ENCODE measurements at regions not wholly inside any gene's neighbourhood (a gene's known extent, or its start where the extent isn't known, plus 50 kb on each side); places are given as distances from the start of the nearest gene placed in this dataset.

DNA sequence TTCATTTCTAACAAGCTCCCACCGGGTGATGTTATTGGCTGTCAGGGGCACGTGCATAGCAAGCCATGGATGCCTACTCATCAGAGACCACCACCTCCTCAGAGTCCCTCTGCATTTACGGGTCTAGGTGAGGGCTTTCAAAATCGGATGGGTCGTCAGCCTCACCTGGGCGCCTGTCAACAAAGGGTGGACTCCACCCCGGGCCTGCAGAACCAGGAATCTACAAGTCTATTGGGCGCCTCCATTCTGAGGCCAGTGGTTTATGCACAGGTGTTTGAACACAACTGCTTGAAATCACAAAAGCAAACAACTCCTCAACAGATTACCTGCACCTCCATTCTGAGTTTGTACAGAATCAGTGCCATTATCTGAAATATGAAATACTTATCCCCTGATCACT is 318.9 kb downstream of the PTTG2 start:
- no peaks in the 10 kb centered on the region for H3K27me3 Mint-ChIP-seq
- H3K27ac Mint-ChIP-seq: no peak overlapping the region
- H3K36me3 Mint-ChIP-seq: no peaks in the 10 kb centered on the region
- ATAC-seq (ENCODE audit: low read depth): no peak
- peaks cover 2% of the 10 kb centered on the region for H3K9me3 Mint-ChIP-seq
- DNase-seq (ENCODE audit: low spot score in 2 of 2): no peak
- H3K4me3 Mint-ChIP-seq: no peak overlapping the region
- H3K4me1 Mint-ChIP-seq: peaks cover 6% of the 10 kb centered on the region

DNA sequence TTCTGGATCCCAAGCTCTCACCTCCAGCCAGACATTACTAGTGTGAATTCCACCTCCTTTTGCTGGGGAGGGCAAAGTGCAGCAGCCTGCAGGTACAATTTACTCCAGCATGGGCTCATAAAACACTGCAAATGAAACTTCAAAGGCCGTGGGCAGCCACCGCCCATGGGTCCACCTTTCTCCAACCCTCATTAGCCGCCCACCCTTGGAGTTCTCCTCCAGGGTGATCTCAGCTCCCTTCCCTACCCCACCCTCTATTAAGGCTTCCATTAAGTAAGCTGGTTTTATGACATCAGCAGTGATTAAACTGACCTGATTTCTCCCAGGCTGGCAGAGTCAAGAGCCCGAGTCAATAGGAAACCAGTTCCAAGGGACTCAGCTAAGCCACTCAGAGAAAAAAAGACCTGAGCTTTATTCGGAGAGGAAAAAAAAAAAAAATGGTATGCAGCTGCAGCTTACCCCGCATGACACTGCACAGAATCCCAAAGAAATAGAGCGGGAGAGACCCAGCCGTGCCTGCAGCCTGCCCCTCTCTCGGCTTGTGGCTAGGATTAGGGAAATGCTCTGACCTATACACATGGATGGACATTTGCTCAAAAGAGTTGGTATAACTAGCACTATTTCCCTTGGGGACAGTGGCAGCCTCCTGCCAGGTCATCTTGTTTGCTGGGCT is 319.6 kb downstream of the PTTG2 start:
- H3K27me3 Mint-ChIP-seq: no peaks in the 10 kb centered on the region
- no peaks in the 10 kb centered on the region for H3K9me3 Mint-ChIP-seq
- no peak for DNase-seq (ENCODE audit: low spot score in 2 of 2)
- H3K4me3 Mint-ChIP-seq: no peak overlapping the region
- H3K36me3 Mint-ChIP-seq: no peaks in the 10 kb centered on the region
- ATAC-seq (ENCODE audit: low read depth): no peak
- no peak overlapping the region for H3K27ac Mint-ChIP-seq
- peaks cover 2% of the 10 kb centered on the region for H3K4me1 Mint-ChIP-seq

DNA sequence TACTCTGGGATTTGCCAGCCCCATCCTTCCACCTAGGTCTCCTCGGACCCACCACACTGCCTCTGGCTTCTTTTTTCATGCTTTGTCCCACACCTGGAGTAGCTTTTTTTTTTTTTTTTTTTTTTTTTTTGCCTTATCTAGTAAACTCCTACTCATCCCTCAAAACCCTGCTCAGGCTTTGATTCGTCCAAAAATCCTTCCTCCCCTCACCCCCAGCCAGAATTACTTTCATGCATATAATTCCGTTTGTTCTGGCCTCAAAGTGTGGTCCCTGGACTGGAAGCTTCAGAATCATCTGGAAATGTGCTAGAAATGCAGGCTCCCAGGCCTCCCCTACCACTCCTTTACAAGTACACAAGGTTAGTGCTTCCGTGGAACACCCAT is 320.1 kb downstream of the PTTG2 start:
- Mint-ChIP-seq H3K27ac (no peak overlapping the region), H3K27me3 (no peaks in the 10 kb centered on the region), H3K4me3 (no peak overlapping the region), H3K4me1 (peaks cover 2% of the 10 kb centered on the region), H3K36me3 (no peaks in the 10 kb centered on the region), H3K9me3 (no peaks in the 10 kb centered on the region)
- no peak for DNase-seq (ENCODE audit: low spot score in 2 of 2)
- ATAC-seq (ENCODE audit: low read depth): no peak

DNA sequence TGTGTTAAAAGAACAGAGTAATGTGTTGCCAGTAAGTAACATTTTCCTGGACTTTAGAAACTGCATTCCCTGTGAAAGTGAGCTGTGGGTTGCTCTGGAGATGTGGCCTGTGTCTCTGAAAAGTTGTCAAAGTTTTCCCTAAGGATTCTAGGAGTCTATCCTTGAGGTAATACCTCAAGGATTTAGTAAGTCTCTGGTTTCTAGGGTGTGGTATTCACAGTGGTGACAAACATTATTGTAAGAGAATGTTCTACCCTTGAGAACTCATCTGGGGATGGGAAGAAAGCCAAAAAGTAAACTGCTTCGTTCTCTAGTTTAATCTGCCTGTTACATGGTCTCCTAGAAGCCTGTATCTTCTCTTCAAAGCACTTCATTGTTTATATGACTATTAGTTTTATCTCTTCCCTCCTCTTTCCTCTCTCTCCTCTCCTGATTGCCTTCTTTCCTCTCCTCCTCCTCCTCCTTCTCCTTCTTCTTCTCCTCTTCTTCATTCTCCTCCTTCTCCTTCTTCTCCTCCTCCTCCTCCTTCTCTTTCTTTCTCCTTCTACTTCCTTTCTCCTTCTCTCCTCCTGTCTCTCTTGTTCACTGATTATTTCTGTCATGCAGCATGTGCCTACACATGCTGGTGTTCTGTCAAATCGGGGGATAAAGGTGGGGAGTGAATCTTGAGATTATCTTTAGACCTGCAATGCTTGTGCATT is 321.3 kb downstream of the PTTG2 start:
- no peak overlapping the region for H3K27ac Mint-ChIP-seq
- no peak overlapping the region for H3K4me3 Mint-ChIP-seq
- no peak for ATAC-seq (ENCODE audit: low read depth)
- H3K9me3 Mint-ChIP-seq: no peaks in the 10 kb centered on the region
- no peaks in the 10 kb centered on the region for H3K27me3 Mint-ChIP-seq
- DNase-seq (ENCODE audit: low spot score in 2 of 2): no peak
- peaks cover 2% of the 10 kb centered on the region for H3K4me1 Mint-ChIP-seq
- H3K36me3 Mint-ChIP-seq: no peaks in the 10 kb centered on the region

DNA sequence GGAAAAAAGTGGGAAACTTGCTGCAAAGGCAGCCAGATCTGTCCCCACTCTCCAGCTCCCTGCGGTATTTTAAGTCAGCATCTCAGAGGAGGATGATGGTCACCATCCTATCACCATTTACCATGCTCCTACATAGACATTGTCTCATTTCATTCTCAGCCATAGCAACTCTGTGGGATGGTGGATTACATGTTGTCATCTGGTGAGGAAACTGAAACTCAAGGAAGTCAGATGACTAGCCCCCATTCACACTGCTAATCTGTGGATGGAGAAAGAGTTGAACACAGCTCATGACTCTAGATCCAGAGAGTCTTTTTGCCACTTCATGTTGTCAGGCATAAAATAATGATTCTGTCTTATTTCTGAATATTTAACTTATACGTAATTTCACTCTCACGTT is 323.5 kb downstream of the PTTG2 start:
- peaks cover 1% of the 10 kb centered on the region for H3K27me3 Mint-ChIP-seq
- no peak for ATAC-seq (ENCODE audit: low read depth)

DNA sequence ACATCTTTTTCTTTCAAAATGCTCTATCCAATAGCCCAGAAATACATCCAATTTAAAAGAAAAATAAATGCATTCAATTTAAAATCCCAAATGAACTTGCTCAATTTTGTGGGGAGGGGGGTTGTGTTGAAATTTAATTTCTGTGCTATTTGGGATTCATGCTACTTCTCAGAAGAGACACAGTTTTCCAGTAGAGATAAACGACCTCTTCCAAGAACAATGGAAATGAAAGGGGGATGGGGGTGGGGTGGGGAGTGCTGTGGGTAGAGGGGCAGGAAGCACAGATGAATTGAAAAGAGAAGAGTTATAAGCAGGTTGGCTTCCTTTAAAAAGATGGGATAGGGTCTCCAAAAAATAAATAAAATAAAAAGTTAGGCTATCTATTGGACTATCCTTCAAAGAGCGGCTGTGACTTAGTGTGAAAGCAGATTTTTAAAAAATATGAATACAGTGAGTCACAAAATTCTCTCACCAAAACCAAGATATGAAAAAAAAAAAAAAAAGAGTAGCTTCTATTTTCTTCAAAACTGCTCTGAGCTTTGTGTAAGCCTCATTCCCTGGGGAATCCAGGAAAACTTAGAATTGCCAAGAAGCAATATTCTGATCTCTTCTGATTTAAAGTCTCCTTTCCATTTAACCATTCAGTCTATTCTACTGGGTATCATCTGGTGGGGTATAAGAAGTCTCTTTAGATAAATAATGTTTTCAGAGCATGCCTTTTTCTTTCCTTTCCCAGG is 324.3 kb downstream of the PTTG2 start:
- Mint-ChIP-seq H3K27ac (no peak overlapping the region), H3K27me3 (peaks cover 1% of the 10 kb centered on the region), H3K4me3 (no peak overlapping the region), H3K4me1 (peaks cover 2% of the 10 kb centered on the region), H3K36me3 (no peaks in the 10 kb centered on the region), H3K9me3 (no peaks in the 10 kb centered on the region)
- DNase-seq (ENCODE audit: low spot score in 2 of 2): no peak
- ATAC-seq (ENCODE audit: low read depth): no peak

More for the DNA sequence above, 323.5 kb downstream of the PTTG2 start:
- H3K4me3 Mint-ChIP-seq: no peak overlapping the region
- no peak overlapping the region for H3K27ac Mint-ChIP-seq
- DNase-seq (ENCODE audit: low spot score in 2 of 2): no peak
- H3K36me3 Mint-ChIP-seq: no peaks in the 10 kb centered on the region
- no peaks in the 10 kb centered on the region for H3K9me3 Mint-ChIP-seq
- H3K4me1 Mint-ChIP-seq: peaks cover 2% of the 10 kb centered on the region

DNA sequence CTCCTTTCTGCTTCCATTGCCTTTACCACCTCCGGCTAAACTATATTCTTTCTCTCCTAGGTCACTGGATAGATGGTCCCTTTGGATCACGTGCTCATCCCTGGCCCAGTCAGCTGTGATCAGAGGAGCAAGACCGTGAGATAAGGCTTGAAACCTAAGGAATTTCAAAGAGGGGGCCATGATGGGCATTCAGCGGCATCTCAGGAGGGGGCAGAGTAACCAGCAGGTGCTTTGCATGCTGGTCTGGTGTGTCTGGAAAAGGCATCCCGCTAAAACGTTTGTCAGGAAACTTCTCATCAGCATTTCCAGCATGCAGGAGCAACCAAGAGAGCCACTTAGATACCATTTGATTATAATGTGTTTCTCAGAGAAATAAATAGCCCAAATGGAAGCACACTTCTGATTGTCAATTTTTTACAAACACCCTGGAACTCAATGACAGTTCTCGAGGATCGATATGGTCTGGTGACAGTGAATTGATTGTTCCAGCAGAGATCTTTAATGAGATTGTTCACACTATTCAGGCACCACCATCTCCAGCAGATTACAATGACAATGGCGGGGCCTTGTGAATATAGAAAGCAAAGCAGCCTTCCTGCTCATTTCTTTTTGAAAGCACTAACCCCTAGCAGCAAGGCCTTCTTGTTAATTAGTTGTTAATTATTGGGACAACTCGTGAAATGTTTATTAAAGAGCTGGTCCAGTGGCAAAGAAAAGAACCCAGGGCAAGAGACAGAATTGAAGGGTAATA is 327.1 kb downstream of the PTTG2 start:
- Mint-ChIP-seq H3K9me3 (no peaks in the 10 kb centered on the region), H3K36me3 (no peaks in the 10 kb centered on the region), H3K4me3 (no peak overlapping the region), H3K4me1 (no peaks in the 10 kb centered on the region), H3K27me3 (peaks cover 4% of the 10 kb centered on the region), H3K27ac (no peak overlapping the region)
- ATAC-seq (ENCODE audit: low read depth): no peak
- no peak for DNase-seq (ENCODE audit: low spot score in 2 of 2)

DNA sequence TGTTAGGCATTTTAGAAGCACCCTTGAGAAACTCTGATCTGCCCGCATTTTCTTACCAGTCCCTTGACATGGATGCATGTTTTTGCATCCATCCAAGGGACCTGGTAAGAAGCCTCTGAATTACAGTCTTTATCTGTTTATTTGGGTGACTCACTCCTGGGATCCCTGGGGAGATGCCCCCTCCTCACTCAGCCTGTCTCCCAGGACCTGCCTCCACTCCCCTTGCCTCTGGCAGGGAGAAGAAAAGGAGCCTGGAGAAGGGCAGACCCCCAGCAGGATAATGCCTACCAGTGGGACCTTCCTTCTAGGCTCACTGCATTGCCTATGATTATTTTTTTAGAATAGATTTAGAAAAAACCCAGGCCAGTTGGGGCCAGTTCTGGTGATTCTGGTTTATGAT is 329.4 kb downstream of the PTTG2 start:
- H3K4me1 Mint-ChIP-seq: no peaks in the 10 kb centered on the region
- H3K9me3 Mint-ChIP-seq: peaks cover 8% of the 10 kb centered on the region
- H3K4me3 Mint-ChIP-seq: no peak overlapping the region
- H3K36me3 Mint-ChIP-seq: peaks cover 6% of the 10 kb centered on the region
- ATAC-seq (ENCODE audit: low read depth) (no peak), DNase-seq (ENCODE audit: low spot score in 2 of 2) (no peak)
- peaks cover 10% of the 10 kb centered on the region for H3K27me3 Mint-ChIP-seq
- no peak overlapping the region for H3K27ac Mint-ChIP-seq

DNA sequence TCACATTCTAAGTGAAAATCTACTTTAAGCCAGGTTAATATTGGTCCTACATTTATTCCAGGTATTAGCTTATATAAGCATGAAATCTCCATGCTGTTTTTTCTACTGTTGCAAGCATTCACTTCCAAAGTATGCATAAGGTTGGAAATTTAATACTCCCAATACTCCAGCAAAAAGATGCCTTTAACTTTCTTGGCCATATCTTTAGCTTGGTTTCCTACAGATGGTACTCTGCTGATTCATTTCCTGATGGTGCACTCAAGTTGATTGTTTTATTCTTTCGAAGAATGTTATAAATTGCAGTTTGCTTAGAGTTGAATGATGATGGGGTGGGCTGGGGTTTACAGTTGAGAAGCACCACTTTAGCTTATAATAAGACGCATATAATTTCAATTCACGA is 330.2 kb downstream of the PTTG2 start:
- Mint-ChIP-seq H3K27me3 (peaks cover 11% of the 10 kb centered on the region), H3K27ac (no peak overlapping the region), H3K4me1 (no peaks in the 10 kb centered on the region), H3K4me3 (no peak overlapping the region), H3K9me3 (peaks cover 9% of the 10 kb centered on the region), H3K36me3 (peaks cover 11% of the 10 kb centered on the region)
- no peak for ATAC-seq (ENCODE audit: low read depth)
- no peak for DNase-seq (ENCODE audit: low spot score in 2 of 2)

DNA sequence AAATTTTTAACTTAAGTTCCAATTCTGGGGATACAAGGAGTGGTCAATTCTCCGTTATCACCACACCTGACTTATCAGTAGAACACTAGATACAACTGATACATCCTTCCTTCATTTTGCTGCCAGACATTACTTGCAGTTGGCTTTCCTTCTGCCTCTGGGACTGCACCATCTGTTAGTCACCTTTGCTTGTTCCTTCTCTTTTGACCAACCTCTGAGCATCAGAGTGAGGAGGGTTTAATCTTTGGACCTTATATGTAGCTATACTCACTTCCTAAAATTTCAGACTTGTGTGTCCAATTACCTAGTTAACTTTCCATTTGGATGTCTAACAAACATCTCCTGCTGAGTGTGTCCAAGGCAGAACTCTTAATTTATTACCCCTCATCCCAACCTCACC is 330.7 kb downstream of the PTTG2 start:
- no peak for ATAC-seq (ENCODE audit: low read depth)
- DNase-seq (ENCODE audit: low spot score in 2 of 2): no peak
- Mint-ChIP-seq H3K4me1 (no peaks in the 10 kb centered on the region), H3K36me3 (peaks cover 11% of the 10 kb centered on the region), H3K9me3 (peaks cover 9% of the 10 kb centered on the region), H3K27me3 (peaks cover 11% of the 10 kb centered on the region), H3K4me3 (no peak overlapping the region), H3K27ac (no peak overlapping the region)

DNA sequence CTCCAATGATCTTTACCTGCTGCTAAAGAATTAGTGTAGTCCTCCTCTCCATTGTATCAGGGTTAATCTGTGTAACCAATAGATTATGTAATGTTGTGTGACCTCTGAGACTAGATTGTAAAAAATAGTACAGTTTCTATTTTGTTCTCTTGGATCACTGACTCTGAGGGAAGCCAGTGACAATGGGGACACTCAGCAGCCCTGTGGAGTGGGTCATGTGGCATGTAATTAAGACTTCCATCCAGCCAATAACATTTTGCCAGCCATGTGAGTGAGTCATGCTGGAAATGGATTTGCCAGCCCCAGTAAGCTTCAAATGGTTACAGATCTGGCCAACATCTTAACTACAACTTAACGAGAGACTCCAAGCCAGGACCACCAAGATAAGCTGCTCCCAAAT is 332.3 kb downstream of the PTTG2 start:
- Mint-ChIP-seq H3K9me3 (peaks cover 14% of the 10 kb centered on the region), H3K4me1 (no peaks in the 10 kb centered on the region), H3K36me3 (peaks cover 12% of the 10 kb centered on the region), H3K27ac (no peak overlapping the region), H3K4me3 (no peak overlapping the region), H3K27me3 (peaks cover 9% of the 10 kb centered on the region)
- DNase-seq (ENCODE audit: low spot score in 2 of 2) (no peak), ATAC-seq (ENCODE audit: low read depth) (no peak)

DNA sequence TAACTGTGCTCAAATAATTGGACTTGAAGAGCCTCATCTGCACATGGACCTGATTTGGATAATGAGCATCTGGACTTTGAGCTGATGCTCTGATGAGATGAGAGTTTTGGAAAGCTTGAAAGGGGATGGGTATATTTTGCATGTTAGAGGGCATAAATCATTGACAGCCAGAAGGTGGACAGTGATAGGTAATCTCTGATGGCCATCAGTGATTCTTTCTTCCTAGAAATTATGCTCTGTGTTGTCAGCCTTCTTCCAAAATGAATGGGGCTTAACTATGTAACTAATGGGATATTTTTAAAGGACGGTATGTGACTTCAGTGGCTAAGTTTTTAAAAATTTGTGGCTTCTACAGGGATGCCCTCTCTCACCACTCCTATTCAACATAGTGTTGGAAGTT is 334.0 kb downstream of the PTTG2 start:
- Mint-ChIP-seq H3K9me3 (peaks cover 21% of the 10 kb centered on the region), H3K27ac (no peak overlapping the region), H3K36me3 (peaks cover 15% of the 10 kb centered on the region), H3K27me3 (peaks cover 9% of the 10 kb centered on the region), H3K4me1 (no peaks in the 10 kb centered on the region), H3K4me3 (no peak overlapping the region)
- ATAC-seq (ENCODE audit: low read depth): no peak
- no peak for DNase-seq (ENCODE audit: low spot score in 2 of 2)

DNA sequence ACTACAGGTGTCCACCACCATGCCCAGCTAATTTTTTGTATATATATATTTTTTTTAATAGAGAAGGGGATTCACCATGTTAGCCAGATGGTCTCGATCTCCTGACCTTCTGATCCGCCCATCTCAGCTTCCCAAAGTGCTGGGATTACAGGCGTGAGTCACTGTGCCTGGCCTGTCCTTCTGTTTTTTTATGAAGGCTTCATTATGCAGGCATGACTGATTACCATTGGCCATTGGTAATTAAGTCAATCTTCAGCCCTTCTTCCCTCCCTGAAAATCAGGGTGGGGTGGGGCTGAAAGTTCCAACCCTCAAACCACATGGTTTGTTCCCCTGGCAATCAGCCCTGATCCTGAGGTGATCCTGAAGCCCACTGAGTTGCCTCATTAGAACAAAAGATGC is 336.9 kb downstream of the PTTG2 start:
- H3K4me1 Mint-ChIP-seq: no peaks in the 10 kb centered on the region
- H3K36me3 Mint-ChIP-seq: peaks cover 25% of the 10 kb centered on the region
- peaks cover 38% of the 10 kb centered on the region for H3K9me3 Mint-ChIP-seq
- ATAC-seq (ENCODE audit: low read depth): no peak
- no peak overlapping the region for H3K27ac Mint-ChIP-seq
- H3K27me3 Mint-ChIP-seq: peaks cover 6% of the 10 kb centered on the region
- no peak overlapping the region for H3K4me3 Mint-ChIP-seq
- no peak for DNase-seq (ENCODE audit: low spot score in 2 of 2)
